ENCODE measurements at regions not wholly inside any gene's neighbourhood (a gene's known extent, or its start where the extent isn't known, plus 50 kb on each side); places are given as distances from the start of the nearest gene placed in this dataset.

GRCh38 chr4:147054228-147054872, 108.7 kb upstream of the TTC29 start:
- Histone ChIP-seq H3K27ac (ENCODE audit: extremely low read depth, low read depth, low read length) (no peak overlapping the region), H3K4me1 (ENCODE audit: control insufficient read depth, insufficient read depth, low read length) (peaks cover 4% of the 10 kb centered on the region; the same call in 1 of the 2 replicates), H3K36me3 (ENCODE audit: control insufficient read depth in 2 of 2, insufficient read depth in 1 of 2, low read length in 2 of 2) (no peaks in the 10 kb centered on the region), H3K9me3 (ENCODE audit: control insufficient read depth, insufficient read depth, low read depth, low read length) (no peaks in the 10 kb centered on the region; the same call in 1 of the 2 replicates), H3K4me3 (ENCODE audit: low read depth, low read length) (no peak overlapping the region)
- POLR2A ChIA-PET = no interaction called here
- TF ChIP-seq MYNN (tag by site-specific recombination; IDR thresholded peaks at IDR 0.05; ENCODE audit: borderline replicate concordance) (no peak), ZNF155 (tag by site-specific recombination; IDR thresholded peaks at IDR 0.05) (no peak), ZNF777 (tag by site-specific recombination; IDR thresholded peaks at IDR 0.05; ENCODE audit: borderline replicate concordance) (no peak), ZNF561 (tag by site-specific recombination; IDR thresholded peaks at IDR 0.05; ENCODE audit: borderline replicate concordance) (no peak), ZNF174 (tag by site-specific recombination; IDR thresholded peaks at IDR 0.05) (no peak), ZNF660 (tag by site-specific recombination; IDR thresholded peaks at IDR 0.05) (no peak), ZNF132 (tag by site-specific recombination; IDR thresholded peaks at IDR 0.05; ENCODE audit: borderline replicate concordance) (no peak), ZNF2 (tag by site-specific recombination; IDR thresholded peaks at IDR 0.05) (no peak), ZNF600 (tag by site-specific recombination; IDR thresholded peaks at IDR 0.05) (no peak), ZNF704 (tag by site-specific recombination; IDR thresholded peaks at IDR 0.05) (no peak), FEZF1 (tag by site-specific recombination; IDR thresholded peaks at IDR 0.05) (no peak), ZNF707 (tag by site-specific recombination; IDR thresholded peaks at IDR 0.05) (no peak), YY1 (tag by site-specific recombination; IDR thresholded peaks at IDR 0.05) (no peak), EGR2 (tag by site-specific recombination; IDR thresholded peaks at IDR 0.05; ENCODE audit: low read depth) (no peak), ZNF341 (tag by site-specific recombination; IDR thresholded peaks at IDR 0.05; ENCODE audit: low read depth) (no peak), ZNF645 (tag by site-specific recombination; IDR thresholded peaks at IDR 0.05) (no peak), SALL2 (tag by site-specific recombination; IDR thresholded peaks at IDR 0.05; ENCODE audit: borderline replicate concordance) (no peak), ZFP37 (tag by site-specific recombination; IDR thresholded peaks at IDR 0.05) (no peak), BCL11A (tag by site-specific recombination; IDR thresholded peaks at IDR 0.05; ENCODE audit: low read depth) (no peak), ZNF423 (tag by site-specific recombination; IDR thresholded peaks at IDR 0.05) (no peak)
- CTCF ChIA-PET = no interaction called here

GRCh38 chr4:147056940-147057610, 111.4 kb upstream of the TTC29 start:
- ChIA-PET CTCF (interaction anchor here (1.2 kb wide), 1 partner anchor 9 kb away, joined by 4 read pairs; no protein-coding TSS in a partner anchor), POLR2A (no interaction called here)
- TF ChIP-seq ZNF155 (tag by site-specific recombination; IDR thresholded peaks at IDR 0.05) (no peak), ZSCAN23 (tag by site-specific recombination; IDR thresholded peaks at IDR 0.05) (no peak), ZNF335 (tag by site-specific recombination; conservative IDR thresholded peaks at IDR 0.05) (peak; percentile 48; the same call in 1 of the 2 replicates)

More at GRCh38 chr4:147056940-147057610, 111.4 kb upstream of the TTC29 start:
- Histone ChIP-seq H3K27ac (ENCODE audit: extremely low read depth, low read depth, low read length) (no peak overlapping the region), H3K9me3 (ENCODE audit: control insufficient read depth, insufficient read depth, low read depth, low read length) (no peaks in the 10 kb centered on the region), H3K36me3 (ENCODE audit: control insufficient read depth in 2 of 2, insufficient read depth in 1 of 2, low read length in 2 of 2) (no peaks in the 10 kb centered on the region), H3K4me3 (ENCODE audit: low read depth, low read length) (no peak overlapping the region), H3K4me1 (ENCODE audit: control insufficient read depth, insufficient read depth, low read length) (peaks cover 4% of the 10 kb centered on the region; the same call in 1 of the 2 replicates)

Measured in HEK293 (cell line).